Epithelial cell of esophagus (primary cell): ENCODE measurements at regions not wholly inside any gene's neighbourhood (a gene's known extent, or its start where the extent isn't known, plus 50 kb on each side); places are given as distances from the start of the nearest gene placed in this dataset.

Experiments used
- DNase-seq: peaks from one replicate; pipeline ENCODE4 v3.0.0; 2010; ENCODE audit warnings: low read depth
- H3K4me3 ChIP-seq: 2 replicates; pipeline ENCODE4 v1.5.1; 2011; ENCODE audit warnings: mild to moderate bottlenecking, low read length, control low read depth
- TF ChIP-seq, protein P1 (sequence below): IDR thresholded peaks from 2 replicates; pipeline ENCODE4 v1.5.1; 2011; ENCODE audit warnings: low read depth, mild to moderate bottlenecking, low read length, control low read depth, inconsistent platforms; ENCODE audit not compliant: insufficient read depth; ENCODE audit errors: missing control alignments

DNA sequence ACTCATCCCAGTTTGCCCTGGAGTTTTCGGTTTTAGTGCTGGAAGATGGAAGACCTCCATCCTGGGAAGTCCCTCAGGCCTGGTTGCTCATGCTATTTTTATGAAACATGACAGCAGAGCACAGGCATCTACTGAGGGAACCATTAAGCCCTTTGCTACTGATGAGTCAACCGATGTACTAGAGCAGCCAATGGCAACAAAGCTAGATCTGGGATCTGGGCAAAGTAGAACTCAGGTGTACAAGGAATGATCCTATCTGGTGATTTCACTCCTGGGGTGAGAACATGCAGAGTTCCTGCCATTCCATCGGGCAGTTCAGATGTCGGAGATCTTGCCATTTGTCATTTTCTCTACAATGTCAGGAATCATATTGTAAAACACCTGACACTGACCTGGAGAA, 166.2 kb upstream of the NSMCE3 start:
- TF ChIP-seq, protein P1, sequence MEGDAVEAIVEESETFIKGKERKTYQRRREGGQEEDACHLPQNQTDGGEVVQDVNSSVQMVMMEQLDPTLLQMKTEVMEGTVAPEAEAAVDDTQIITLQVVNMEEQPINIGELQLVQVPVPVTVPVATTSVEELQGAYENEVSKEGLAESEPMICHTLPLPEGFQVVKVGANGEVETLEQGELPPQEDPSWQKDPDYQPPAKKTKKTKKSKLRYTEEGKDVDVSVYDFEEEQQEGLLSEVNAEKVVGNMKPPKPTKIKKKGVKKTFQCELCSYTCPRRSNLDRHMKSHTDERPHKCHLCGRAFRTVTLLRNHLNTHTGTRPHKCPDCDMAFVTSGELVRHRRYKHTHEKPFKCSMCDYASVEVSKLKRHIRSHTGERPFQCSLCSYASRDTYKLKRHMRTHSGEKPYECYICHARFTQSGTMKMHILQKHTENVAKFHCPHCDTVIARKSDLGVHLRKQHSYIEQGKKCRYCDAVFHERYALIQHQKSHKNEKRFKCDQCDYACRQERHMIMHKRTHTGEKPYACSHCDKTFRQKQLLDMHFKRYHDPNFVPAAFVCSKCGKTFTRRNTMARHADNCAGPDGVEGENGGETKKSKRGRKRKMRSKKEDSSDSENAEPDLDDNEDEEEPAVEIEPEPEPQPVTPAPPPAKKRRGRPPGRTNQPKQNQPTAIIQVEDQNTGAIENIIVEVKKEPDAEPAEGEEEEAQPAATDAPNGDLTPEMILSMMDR = no peak
- DNase-seq = peak; percentile 1
- H3K4me3 ChIP-seq = no peak overlapping the region

DNA sequence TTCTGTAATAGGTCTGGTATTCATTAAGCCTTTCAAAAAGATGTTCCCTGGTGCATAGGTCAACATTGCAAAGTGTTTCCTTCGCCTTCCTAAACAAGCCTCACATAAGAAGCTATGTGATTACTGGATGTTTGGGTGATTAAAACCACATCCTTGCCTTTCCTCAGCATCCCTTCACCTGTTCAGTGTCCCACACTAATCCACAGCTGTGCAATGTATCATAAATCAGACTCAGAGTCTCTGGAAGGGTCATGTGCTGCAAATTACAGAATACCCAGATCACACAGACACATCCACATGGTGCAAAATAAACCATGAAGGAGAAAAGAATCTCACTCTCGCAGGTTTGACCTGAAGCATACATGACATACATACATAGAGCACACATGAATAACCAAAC, 164.7 kb upstream of the NSMCE3 start:
- DNase-seq = no peak
- TF ChIP-seq, protein P1 = no peak
- H3K4me3 ChIP-seq = no peak overlapping the region

DNA sequence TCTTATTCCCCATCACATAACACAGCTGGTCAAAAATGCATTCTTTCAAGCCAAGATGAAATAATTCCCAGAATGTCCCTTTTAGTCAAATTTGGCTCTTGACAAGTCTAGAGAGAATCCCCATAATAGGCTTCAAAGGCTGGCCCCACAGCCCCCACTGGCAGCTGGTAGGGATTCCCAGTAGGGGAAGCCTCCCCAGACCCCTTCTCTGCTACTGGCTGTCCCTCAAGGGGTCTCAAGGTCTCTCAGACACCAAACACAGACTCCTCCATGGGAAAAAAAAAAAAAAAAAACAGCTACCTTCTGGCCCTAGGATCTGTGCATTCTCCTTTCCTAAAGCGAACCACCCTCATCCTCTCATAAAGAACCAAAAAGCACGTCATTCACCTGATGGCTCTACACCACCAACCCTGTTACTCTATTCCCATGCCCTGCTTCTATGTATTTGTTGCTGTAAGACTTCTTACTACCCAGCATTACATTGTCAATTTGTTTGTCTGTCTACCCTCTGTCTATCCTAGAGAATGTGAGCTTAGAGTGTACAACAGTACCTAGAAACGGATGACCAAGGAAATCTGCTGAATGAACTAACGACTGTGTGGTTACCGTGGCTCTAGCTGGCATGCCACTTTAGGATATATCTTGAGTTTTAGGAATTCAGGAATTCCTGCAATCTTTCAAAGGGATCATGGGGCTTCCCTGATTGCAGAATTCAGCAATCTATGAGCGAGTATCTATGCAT, 164.1 kb upstream of the NSMCE3 start:
- no peak for DNase-seq
- H3K4me3 ChIP-seq = no peak overlapping the region
- TF ChIP-seq, protein P1 = no peak

DNA sequence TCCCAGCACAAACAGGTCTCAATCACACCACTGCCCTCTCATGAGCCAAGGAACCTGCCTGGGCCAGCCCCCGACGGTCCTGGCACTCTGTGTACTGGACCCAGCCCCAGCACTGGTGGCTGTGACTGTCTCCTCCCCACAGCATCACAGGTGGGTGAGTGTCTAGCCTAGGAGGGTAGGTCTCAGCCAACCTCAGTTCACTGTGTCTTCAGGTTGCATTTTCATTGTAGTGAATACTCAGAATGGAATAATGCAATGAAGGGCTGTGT, 163.4 kb upstream of the NSMCE3 start:
- no peak overlapping the region for H3K4me3 ChIP-seq
- TF ChIP-seq, protein P1 = no peak

DNA sequence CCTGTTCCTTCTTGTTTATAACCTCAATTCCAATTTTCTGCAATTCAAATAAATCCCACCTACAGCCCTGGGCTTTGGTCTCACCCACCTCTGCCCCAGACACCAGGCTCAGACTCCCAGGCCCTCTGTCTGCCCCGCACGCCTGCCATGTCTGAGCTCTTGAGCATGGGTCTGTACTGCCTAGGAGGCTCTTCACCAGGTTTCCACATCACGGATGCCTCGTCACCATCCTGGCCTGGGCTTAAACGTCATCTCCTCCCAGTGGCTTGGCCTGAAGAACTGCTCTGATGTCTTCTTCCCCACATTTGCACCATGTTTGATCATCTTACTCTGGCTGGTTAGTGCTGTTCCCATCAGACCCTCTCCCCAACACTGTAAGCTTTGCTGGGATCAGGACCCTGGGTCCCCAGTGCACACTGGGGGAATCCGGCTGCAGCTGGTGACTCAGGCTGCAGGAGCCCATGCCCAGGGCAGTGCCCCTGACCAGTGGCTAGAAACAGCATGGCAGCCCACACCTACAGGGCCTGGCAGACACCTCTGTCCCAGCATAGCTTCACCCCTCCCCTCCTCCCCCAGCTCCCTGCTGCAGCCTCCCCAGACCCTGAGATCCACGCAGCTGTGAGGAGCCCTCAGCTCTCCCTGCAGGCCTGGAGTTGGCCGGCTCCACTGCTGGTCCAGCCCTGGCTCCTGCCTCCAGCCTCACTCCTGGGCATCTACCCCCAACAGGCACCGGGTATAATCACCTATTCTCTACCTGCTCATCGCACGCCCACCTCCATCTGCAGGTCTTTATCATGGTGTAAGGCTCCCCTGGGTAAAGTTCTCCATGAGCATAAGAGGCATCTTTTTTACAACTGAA, 162.8 kb upstream of the NSMCE3 start:
- TF ChIP-seq, protein P1 = no peak
- no peak overlapping the region for H3K4me3 ChIP-seq
- DNase-seq = no peak

More for the DNA sequence above, 163.4 kb upstream of the NSMCE3 start:
- no peak for DNase-seq

DNA sequence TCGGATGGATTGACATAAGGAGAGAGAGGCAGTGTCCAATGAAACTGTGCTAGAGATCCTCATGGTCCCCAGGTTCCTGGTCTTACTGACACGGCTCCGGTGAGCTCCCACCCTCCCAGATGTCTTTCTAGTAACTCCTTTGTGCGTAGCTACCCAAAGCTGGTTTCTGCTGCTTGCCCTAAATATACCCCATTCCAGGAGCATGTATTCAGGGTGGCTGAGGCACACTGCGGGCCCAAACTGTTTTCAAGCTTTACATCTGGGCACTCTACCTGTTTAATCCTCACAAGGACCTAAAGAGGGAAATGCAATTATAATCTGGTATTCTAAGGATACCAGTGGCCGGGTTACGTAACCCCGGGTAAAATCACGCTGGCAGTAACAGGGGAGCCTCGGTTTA, 161.2 kb upstream of the NSMCE3 start:
- no peak for DNase-seq
- TF ChIP-seq, protein P1 = no peak
- H3K4me3 ChIP-seq = no peak overlapping the region

DNA sequence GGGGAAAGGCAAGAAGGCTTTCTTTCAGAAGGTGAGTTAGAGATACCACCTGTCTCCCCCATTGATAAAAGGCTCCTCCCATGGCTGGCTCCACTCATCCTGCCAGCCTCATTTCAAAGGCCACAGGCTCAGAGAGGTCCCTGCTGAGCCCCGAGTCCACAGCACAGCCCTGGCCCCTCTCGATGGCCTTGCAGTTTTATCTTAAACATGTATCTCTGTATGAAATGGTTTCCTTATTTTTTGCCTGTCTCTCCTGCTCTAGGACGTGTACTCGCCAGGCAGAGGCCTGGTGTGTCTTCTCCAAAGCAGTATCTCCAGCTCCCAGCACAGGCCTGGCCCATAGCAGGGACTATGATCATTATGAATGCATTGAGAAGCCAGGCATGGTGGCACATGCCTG, 160.5 kb upstream of the NSMCE3 start:
- TF ChIP-seq, protein P1 = no peak
- no peak for DNase-seq
- no peak overlapping the region for H3K4me3 ChIP-seq
